Progenitor cell of endocrine pancreas (in vitro differentiated cells): ENCODE measurements at regions not wholly inside any gene's neighbourhood (a gene's known extent, or its start where the extent isn't known, plus 50 kb on each side); places are given as distances from the start of the nearest gene placed in this dataset.

Experiments
- DNase-seq: peaks from one replicate; pipeline ENCODE4 v3.0.0; 2021; ENCODE audit warnings: low spot score; ENCODE audit not compliant: unreplicated experiment
- H3K27ac Mint-ChIP-seq: 2 replicates; pipeline ENCODE4 v1.8.0; 2021; ENCODE audit warnings: mild to moderate bottlenecking, moderate library complexity, mixed read lengths
- H3K27me3 Mint-ChIP-seq: 2 replicates; pipeline ENCODE4 v1.8.0; 2021; ENCODE audit warnings: mixed read lengths
- H3K36me3 Mint-ChIP-seq: 2 replicates; pipeline ENCODE4 v1.8.0; 2022; ENCODE audit warnings: mixed read lengths; ENCODE audit not compliant: insufficient read depth
- H3K4me1 Mint-ChIP-seq: 2 replicates; pipeline ENCODE4 v1.8.0; 2021; ENCODE audit warnings: low read depth, mixed read lengths
- H3K4me3 Mint-ChIP-seq: 2 replicates; pipeline ENCODE4 v1.8.0; 2021; ENCODE audit warnings: low read depth, mild to moderate bottlenecking, moderate library complexity, mixed read lengths
- H3K9me3 Mint-ChIP-seq: 2 replicates; pipeline ENCODE4 v1.8.0; 2021; ENCODE audit warnings: low read depth, mixed read lengths
- TF ChIP-seq, protein P1 (sequence below): fragments of 200-600 bp; sonication (generic); IDR thresholded peaks from one replicate; pipeline ENCODE4 v1.5.0; 2021; ENCODE audit warnings: antibody characterized with exemption, mild to moderate bottlenecking; ENCODE audit not compliant: unreplicated experiment

GRCh38 chr15:87368511-87368910 is 888.0 kb downstream of the NTRK3 start:
- Mint-ChIP-seq H3K4me1 (no peaks in the 10 kb centered on the region), H3K36me3 (no peaks in the 10 kb centered on the region), H3K27me3 (no peaks in the 10 kb centered on the region), H3K9me3 (peaks cover 19% of the 10 kb centered on the region), H3K27ac (no peak overlapping the region), H3K4me3 (no peak overlapping the region)
- TF ChIP-seq, protein P1, sequence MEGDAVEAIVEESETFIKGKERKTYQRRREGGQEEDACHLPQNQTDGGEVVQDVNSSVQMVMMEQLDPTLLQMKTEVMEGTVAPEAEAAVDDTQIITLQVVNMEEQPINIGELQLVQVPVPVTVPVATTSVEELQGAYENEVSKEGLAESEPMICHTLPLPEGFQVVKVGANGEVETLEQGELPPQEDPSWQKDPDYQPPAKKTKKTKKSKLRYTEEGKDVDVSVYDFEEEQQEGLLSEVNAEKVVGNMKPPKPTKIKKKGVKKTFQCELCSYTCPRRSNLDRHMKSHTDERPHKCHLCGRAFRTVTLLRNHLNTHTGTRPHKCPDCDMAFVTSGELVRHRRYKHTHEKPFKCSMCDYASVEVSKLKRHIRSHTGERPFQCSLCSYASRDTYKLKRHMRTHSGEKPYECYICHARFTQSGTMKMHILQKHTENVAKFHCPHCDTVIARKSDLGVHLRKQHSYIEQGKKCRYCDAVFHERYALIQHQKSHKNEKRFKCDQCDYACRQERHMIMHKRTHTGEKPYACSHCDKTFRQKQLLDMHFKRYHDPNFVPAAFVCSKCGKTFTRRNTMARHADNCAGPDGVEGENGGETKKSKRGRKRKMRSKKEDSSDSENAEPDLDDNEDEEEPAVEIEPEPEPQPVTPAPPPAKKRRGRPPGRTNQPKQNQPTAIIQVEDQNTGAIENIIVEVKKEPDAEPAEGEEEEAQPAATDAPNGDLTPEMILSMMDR, result no peak
- no peak for DNase-seq

DNA sequence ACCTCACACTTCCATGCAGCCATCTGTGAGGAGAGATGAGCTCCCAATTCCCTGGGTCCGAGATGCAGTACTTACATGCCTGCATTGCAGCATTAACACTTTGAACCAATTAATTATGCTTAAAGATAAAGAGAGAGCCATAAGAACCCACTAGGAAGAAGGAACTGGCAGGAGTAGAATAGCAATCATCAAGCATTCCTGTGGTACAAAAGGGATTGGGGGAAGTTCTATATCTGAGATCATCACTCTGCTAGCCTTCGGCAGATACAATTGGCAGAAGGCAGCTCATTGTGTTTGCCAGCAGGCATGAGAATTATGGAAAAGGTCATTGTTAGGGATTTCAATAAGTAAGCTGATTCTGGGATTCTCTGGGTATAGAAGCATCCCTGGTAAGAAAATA is 891.4 kb downstream of the NTRK3 start:
- H3K27me3 Mint-ChIP-seq, result no peaks in the 10 kb centered on the region
- no peaks in the 10 kb centered on the region for H3K36me3 Mint-ChIP-seq
- DNase-seq, result no peak
- no peak overlapping the region for H3K27ac Mint-ChIP-seq
- H3K9me3 Mint-ChIP-seq, result peaks cover 5% of the 10 kb centered on the region
- TF ChIP-seq, protein P1, result no peak
- no peak overlapping the region for H3K4me3 Mint-ChIP-seq
- no peaks in the 10 kb centered on the region for H3K4me1 Mint-ChIP-seq

DNA sequence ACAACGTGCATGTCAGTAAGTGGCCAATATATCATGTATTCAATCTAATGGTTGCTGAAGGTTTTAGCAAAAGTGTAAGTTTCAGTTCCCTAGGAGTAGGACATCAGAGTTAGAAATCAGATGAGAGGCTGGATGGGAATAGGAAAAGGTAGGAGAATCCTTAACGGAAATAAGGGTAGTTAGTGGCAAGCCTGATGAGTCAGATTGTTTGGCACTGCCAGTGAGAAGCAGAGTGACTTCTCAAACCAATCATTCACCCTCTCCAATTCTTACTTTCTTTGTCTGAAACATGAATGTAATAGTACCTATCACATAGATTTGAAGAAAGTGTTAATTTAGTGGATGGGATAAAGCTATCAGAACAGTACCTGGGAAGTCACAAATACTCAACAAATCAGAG is 894.0 kb downstream of the NTRK3 start:
- DNase-seq, result no peak
- Mint-ChIP-seq H3K4me1 (no peaks in the 10 kb centered on the region), H3K27me3 (no peaks in the 10 kb centered on the region), H3K9me3 (no peaks in the 10 kb centered on the region), H3K36me3 (no peaks in the 10 kb centered on the region), H3K4me3 (no peak overlapping the region), H3K27ac (no peak overlapping the region)
- TF ChIP-seq, protein P1, result no peak

- Mint-ChIP-seq H3K36me3 (no peaks in the 10 kb centered on the region), H3K9me3 (no peaks in the 10 kb centered on the region), H3K27ac (no peak overlapping the region), H3K4me3 (no peak overlapping the region), H3K27me3 (peaks cover 3% of the 10 kb centered on the region), H3K4me1 (peaks cover 2% of the 10 kb centered on the region)
- no peak for DNase-seq
- TF ChIP-seq, protein P1, result no peak
Measured at GRCh38 chr15:87357637-87358313, 898.8 kb downstream of the NTRK3 start.

DNA sequence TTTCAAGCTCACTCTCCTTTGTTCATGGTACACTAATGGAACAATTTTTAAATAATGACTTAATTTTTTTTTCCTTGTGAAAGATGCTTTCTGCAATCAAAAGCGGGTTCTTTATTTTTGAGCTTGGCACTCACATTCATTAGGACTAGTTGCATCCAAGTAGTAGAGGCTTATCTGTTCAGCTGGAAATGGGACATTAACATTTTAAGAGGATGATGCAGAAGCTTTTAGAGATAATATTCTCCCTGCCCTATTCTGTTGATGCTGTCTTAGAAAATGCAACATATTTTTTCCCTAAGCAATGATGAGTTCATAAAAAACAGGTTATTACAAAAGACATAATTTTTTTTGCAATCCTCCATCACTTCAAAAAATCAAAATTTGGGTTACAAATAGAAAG is 900.6 kb downstream of the NTRK3 start:
- no peak overlapping the region for H3K4me3 Mint-ChIP-seq

More for the DNA sequence above, 900.6 kb downstream of the NTRK3 start:
- Mint-ChIP-seq H3K27me3 (peaks cover 12% of the 10 kb centered on the region), H3K36me3 (no peaks in the 10 kb centered on the region), H3K27ac (no peak overlapping the region), H3K4me1 (peaks cover 2% of the 10 kb centered on the region), H3K9me3 (no peaks in the 10 kb centered on the region)
- DNase-seq, result no peak
- TF ChIP-seq, protein P1, result no peak
